IMR-90 (cell line): ENCODE measurements at regions not wholly inside any gene's neighbourhood (a gene's known extent, or its start where the extent isn't known, plus 50 kb on each side); places are given as distances from the start of the nearest gene placed in this dataset.

Source experiments
- ATAC-seq: fragments of 200-7000 bp; cut with Tn5 transposase; 2 replicates; pipeline ENCODE4 v1.9.1; 2020; ENCODE audit warnings: low read depth, mild to moderate bottlenecking, moderate library complexity
- BruUV-seq: library from RNA; stranded (reverse); fragments of 400-500 nt; replicated peaks from 2 replicates; lab custom pipeline; 2021; lab: Mats Ljungman, UMichigan
- CTCF ChIA-PET: fragments of 300-600 bp; formaldehyde crosslinking; extraction: SDS; loops from one replicate; lab custom pipeline; 2021; ENCODE audit warnings: antibody characterized with exemption; lab: Yijun Ruan, JAX
- POLR2A ChIA-PET: fragments of 300-600 bp; sonication (Branson Sonifier 250); formaldehyde crosslinking; loops from one replicate; lab custom pipeline; 2022; ENCODE audit warnings: antibody characterized with exemption; ENCODE audit not compliant: unreplicated experiment; lab: Charles Lee
- DNase-seq: peaks from one replicate; pipeline ENCODE4 v3.0.0; 2013
- H2AFZ ChIP-seq: replicated peaks from 2 replicates; pipeline ENCODE3; 2013; ENCODE audit warnings: low read length, mild to moderate bottlenecking; ENCODE audit not compliant: poor library complexity
- H2AK5ac ChIP-seq: 2 replicates; pipeline ENCODE4 v1.6.1; 2013; ENCODE audit warnings: low read depth, low read length, inconsistent platforms
- H2AK9ac ChIP-seq: replicated peaks from 2 replicates; pipeline ENCODE3; 2013; ENCODE audit warnings: mild to moderate bottlenecking, low read depth, low read length, moderate library complexity; ENCODE audit not compliant: poor library complexity
- H2BK120ac ChIP-seq: 2 replicates; pipeline ENCODE4 v1.6.1; 2013; ENCODE audit warnings: low read depth, low read length, inconsistent platforms
- H2BK15ac ChIP-seq: 3 replicates; pipeline ENCODE4 v1.6.1; 2013; ENCODE audit warnings: low read depth, low read length, inconsistent platforms
- H2BK20ac ChIP-seq: 2 replicates; pipeline ENCODE4 v1.6.1; 2013; ENCODE audit warnings: low read depth, mild to moderate bottlenecking, inconsistent platforms, low read length, moderate library complexity
- H2BK5ac ChIP-seq: 2 replicates; pipeline ENCODE4 v1.6.1; 2013; ENCODE audit warnings: mild to moderate bottlenecking, low read depth, low read length, inconsistent platforms; ENCODE audit not compliant: poor library complexity, severe bottlenecking
- H3K14ac ChIP-seq: replicated peaks from 2 replicates; pipeline ENCODE4 v1.6.1; 2013; ENCODE audit warnings: low read depth, low read length, inconsistent platforms
- H3K18ac ChIP-seq: 2 replicates; pipeline ENCODE4 v1.6.1; 2013; ENCODE audit warnings: low read depth, low read length, control low read depth
- H3K23ac ChIP-seq: 2 replicates; pipeline ENCODE4 v1.6.1; 2013; ENCODE audit warnings: low read depth, low read length, inconsistent platforms
- H3K27ac ChIP-seq: 2 replicates; pipeline ENCODE4 v1.5.1; 2013; ENCODE audit warnings: mild to moderate bottlenecking, control low read depth, low read length; ENCODE audit not compliant: insufficient read depth
- H3K27me3 ChIP-seq: 2 replicates; pipeline ENCODE4 v1.6.1; 2013; ENCODE audit warnings: low read length; ENCODE audit not compliant: control insufficient read depth, insufficient read depth
- H3K36me3 ChIP-seq: 2 replicates; pipeline ENCODE4 v1.6.1; 2013; ENCODE audit warnings: low read length, mixed read lengths; ENCODE audit not compliant: control insufficient read depth, insufficient read depth
- H3K4ac ChIP-seq: 2 replicates; pipeline ENCODE4 v1.6.1; 2013; ENCODE audit warnings: low read depth, low read length, inconsistent platforms
- H3K4me1 ChIP-seq: 2 replicates; pipeline ENCODE4 v1.6.1; 2013; ENCODE audit warnings: low read length, mixed read lengths; ENCODE audit not compliant: control insufficient read depth, insufficient read depth
- H3K4me2 ChIP-seq: 2 replicates; pipeline ENCODE4 v1.6.1; 2013; ENCODE audit warnings: low read depth, mild to moderate bottlenecking, control low read depth, low read length, moderate library complexity
- H3K4me3 ChIP-seq: 2 replicates; pipeline ENCODE4 v1.5.1; 2013; ENCODE audit warnings: low read depth, mild to moderate bottlenecking, control low read depth, low read length, moderate library complexity; ENCODE audit not compliant: insufficient read depth
- H3K56ac ChIP-seq: 2 replicates; pipeline ENCODE4 v1.6.1; 2013; ENCODE audit warnings: low read length, inconsistent platforms; ENCODE audit not compliant: insufficient read depth; ENCODE audit errors: extremely low read depth
- H3K79me1 ChIP-seq, 2 experiments: 2 replicates each; pipeline ENCODE4 v1.6.1; 2013; ENCODE audit warnings: low read length in 2 of 2, inconsistent platforms in 1 of 2, low read depth in 1 of 2
- H3K9ac ChIP-seq: 2 replicates; pipeline ENCODE4 v1.6.1; 2013; ENCODE audit warnings: low read depth, low read length, control low read depth
- H3K9me1 ChIP-seq: 2 replicates; pipeline ENCODE4 v1.6.1; 2013; ENCODE audit warnings: low read length, inconsistent platforms; ENCODE audit not compliant: insufficient read depth
- H3K9me3 ChIP-seq: 2 replicates; pipeline ENCODE4 v1.6.1; 2013; ENCODE audit warnings: low read length; ENCODE audit not compliant: control insufficient read depth, insufficient read depth
- H4K20me1 ChIP-seq: 2 replicates; pipeline ENCODE4 v1.6.1; 2013; ENCODE audit warnings: low read length, inconsistent platforms; ENCODE audit not compliant: insufficient read depth
- H4K5ac ChIP-seq: 2 replicates; pipeline ENCODE4 v1.6.1; 2013; ENCODE audit warnings: mild to moderate bottlenecking, low read depth, low read length, control low read depth
- H4K8ac ChIP-seq, 2 experiments: 2 replicates each; pipeline ENCODE4 v1.6.1; 2013; ENCODE audit warnings: low read depth in 2 of 2, low read length in 2 of 2, control low read depth in 1 of 2, inconsistent platforms in 1 of 2
- H4K91ac ChIP-seq: 2 replicates; pipeline ENCODE4 v1.6.1; 2013; ENCODE audit warnings: low read depth, low read length, inconsistent platforms; ENCODE audit not compliant: insufficient read depth
- BHLHE40 ChIP-seq: fragments of 150-350 bp; IDR thresholded peaks from 2 replicates; pipeline ENCODE4 v1.6.1; 2016; ENCODE audit warnings: mild to moderate bottlenecking, low read depth, low read length
- CEBPB ChIP-seq: IDR thresholded peaks from 2 replicates; pipeline ENCODE4 v1.6.1; 2012; ENCODE audit warnings: low read depth, low read length, improper control_type of control experiment
- CTCF ChIP-seq: conservative IDR thresholded peaks from 2 replicates; pipeline ENCODE4 v1.5.1; 2012; ENCODE audit warnings: mild to moderate bottlenecking, low read depth, low read length, improper control_type of control experiment
- FOS ChIP-seq: fragments of 150-350 bp; IDR thresholded peaks from 2 replicates; pipeline ENCODE4 v1.6.1; 2016; ENCODE audit warnings: low read depth, low read length
- MAFK ChIP-seq: IDR thresholded peaks from 2 replicates; pipeline ENCODE4 v1.6.1; 2012; ENCODE audit warnings: low read depth, low read length, improper control_type of control experiment
- MAZ ChIP-seq: IDR thresholded peaks from 2 replicates; pipeline ENCODE4 v1.6.1; 2012; ENCODE audit warnings: low read depth, mild to moderate bottlenecking, low read length, improper control_type of control experiment, moderate library complexity, borderline replicate concordance
- NFE2L2 ChIP-seq: fragments of 150-350 bp; IDR thresholded peaks from 2 replicates; pipeline ENCODE4 v1.6.1; 2016; ENCODE audit warnings: low read depth, mild to moderate bottlenecking, low read length
- POLR2A ChIP-seq: IDR thresholded peaks from 2 replicates; pipeline ENCODE4 v1.6.1; 2012; ENCODE audit warnings: mild to moderate bottlenecking, low read depth, low read length
- RAD21 ChIP-seq: IDR thresholded peaks from 2 replicates; pipeline ENCODE4 v1.6.1; 2012; ENCODE audit warnings: low read length, improper control_type of control experiment
- RCOR1 ChIP-seq: IDR thresholded peaks from 2 replicates; pipeline ENCODE4 v1.6.1; 2012; ENCODE audit warnings: mild to moderate bottlenecking, low read length, improper control_type of control experiment; ENCODE audit not compliant: insufficient replicate concordance
- RFX5 ChIP-seq: IDR thresholded peaks from 2 replicates; pipeline ENCODE4 v1.8.0; 2012; ENCODE audit warnings: low read depth, mild to moderate bottlenecking, low read length, moderate library complexity
- WGBS, 2 experiments: methylation state at CpG; one replicate each; pipeline versions ENCODE4 v1.1.5 to v1.1.7; 2013; ENCODE audit warnings: missing lambda C conversion rate in 2 of 2; ENCODE audit not compliant: insufficient read length in 1 of 2; ENCODE audit errors: extremely low coverage in 2 of 2; 5-methylcytosine and 5-hydroxymethylcytosine counted together
- dilution Hi-C: fragments of 300-500 bp; cut with HindIII; formaldehyde crosslinking; loops from one replicate; pipeline ENCODE4 v1.14.3; 2018; ENCODE audit warnings: low sequenced_read_pairs; ENCODE audit not compliant: unreplicated experiment
- in situ Hi-C: fragments of 300-500 bp; cut with MboI; formaldehyde crosslinking; loops from 3 replicates; pipeline ENCODE4 v1.14.3; 2019; ENCODE audit warnings: low sequenced_read_pairs, inconsistent platforms, mixed read lengths
- intact Hi-C: fragments of 100-400 bp; cut with micrococcal nuclease; formaldehyde crosslinking; loops from 2 replicates; pipeline ENCODE4 v1.10.0; 2022
- TF ChIP-seq, protein P1 (sequence below): fragments of 150-350 bp; IDR thresholded peaks from 2 replicates; pipeline ENCODE4 v1.6.1; 2017; ENCODE audit warnings: mild to moderate bottlenecking, antibody characterized with exemption, low read length, low read depth
- TF ChIP-seq, protein P2 (sequence below): fragments of 150-350 bp; IDR thresholded peaks from 2 replicates; pipeline ENCODE4 v1.6.1; 2016; ENCODE audit warnings: low read depth, mild to moderate bottlenecking, low read length, moderate library complexity, borderline replicate concordance

GRCh38 chr12:111303531-111303930 lies 65.4 kb downstream of the PHETA1 start:
- ChIA-PET CTCF (no interaction called here), POLR2A (no interaction called here)
- 0% methylated on average over 2 of the region's 3 CpGs; no CpG with 5 or more reads in 1 of the 2 experiments for WGBS, 2 experiments
- Histone ChIP-seq H2AFZ (no peak overlapping the region), H3K9me3 (peaks cover 27% of the 10 kb centered on the region), H4K8ac (no peak overlapping the region), H2BK20ac (no peak overlapping the region), H3K14ac (no peak overlapping the region), H3K79me1 (no peaks in the 10 kb centered on the region), H4K5ac (no peak overlapping the region), H2AK5ac (no peak overlapping the region), H3K4me3 (no peak overlapping the region), H3K27ac (no peak overlapping the region), H3K9ac (no peak overlapping the region), H3K18ac (no peak overlapping the region), H2BK5ac (no peak overlapping the region), H2BK15ac (no peak overlapping the region), H3K4ac (no peak overlapping the region), H3K36me3 (no peaks in the 10 kb centered on the region), H4K91ac (no peak overlapping the region), H2AK9ac (no peak overlapping the region), H3K56ac (no peak overlapping the region), H4K20me1 (no peaks in the 10 kb centered on the region), H3K4me1 (no peaks in the 10 kb centered on the region), H3K9me1 (no peaks in the 10 kb centered on the region), H3K27me3 (peaks cover 1% of the 10 kb centered on the region; the same call in 1 of the 2 replicates), H3K23ac (no peak overlapping the region), H2BK120ac (no peak overlapping the region), H3K4me2 (no peak overlapping the region)
- DNase-seq (no peak), ATAC-seq (no peak)
- no peak for TF ChIP-seq NFE2L2
- TF ChIP-seq MAFK: no peak
- no peak for TF ChIP-seq CEBPB
- no peak for TF ChIP-seq CTCF
- no peak for TF ChIP-seq RFX5
- TF ChIP-seq, protein P1, sequence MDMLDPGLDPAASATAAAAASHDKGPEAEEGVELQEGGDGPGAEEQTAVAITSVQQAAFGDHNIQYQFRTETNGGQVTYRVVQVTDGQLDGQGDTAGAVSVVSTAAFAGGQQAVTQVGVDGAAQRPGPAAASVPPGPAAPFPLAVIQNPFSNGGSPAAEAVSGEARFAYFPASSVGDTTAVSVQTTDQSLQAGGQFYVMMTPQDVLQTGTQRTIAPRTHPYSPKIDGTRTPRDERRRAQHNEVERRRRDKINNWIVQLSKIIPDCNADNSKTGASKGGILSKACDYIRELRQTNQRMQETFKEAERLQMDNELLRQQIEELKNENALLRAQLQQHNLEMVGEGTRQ: no peak
- no peak for TF ChIP-seq FOS
- no peak for TF ChIP-seq RAD21
- TF ChIP-seq RCOR1: no peak
- TF ChIP-seq POLR2A: no peak
- TF ChIP-seq, protein P2, sequence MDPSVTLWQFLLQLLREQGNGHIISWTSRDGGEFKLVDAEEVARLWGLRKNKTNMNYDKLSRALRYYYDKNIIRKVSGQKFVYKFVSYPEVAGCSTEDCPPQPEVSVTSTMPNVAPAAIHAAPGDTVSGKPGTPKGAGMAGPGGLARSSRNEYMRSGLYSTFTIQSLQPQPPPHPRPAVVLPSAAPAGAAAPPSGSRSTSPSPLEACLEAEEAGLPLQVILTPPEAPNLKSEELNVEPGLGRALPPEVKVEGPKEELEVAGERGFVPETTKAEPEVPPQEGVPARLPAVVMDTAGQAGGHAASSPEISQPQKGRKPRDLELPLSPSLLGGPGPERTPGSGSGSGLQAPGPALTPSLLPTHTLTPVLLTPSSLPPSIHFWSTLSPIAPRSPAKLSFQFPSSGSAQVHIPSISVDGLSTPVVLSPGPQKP: no peak
- TF ChIP-seq BHLHE40: no peak
- TF ChIP-seq MAZ: no peak
- intact Hi-C loops (no loop called here), in situ Hi-C loops (no loop called here), dilution Hi-C loops (no loop called here)
- BruUV-seq: no TSS peak
